Stimulated activated naive CD8-positive, alpha-beta T cell treated with anti-CD3 and anti-CD28 coated beads, Interleukin-15, Interleukin-2, amounts not matched to agents 100 ng/mL and 50 ng/mL, for 24 hours (primary cell): ENCODE measurements at regions not wholly inside any gene's neighbourhood (a gene's known extent, or its start where the extent isn't known, plus 50 kb on each side); places are given as distances from the start of the nearest gene placed in this dataset.

ENCODE experiments used
- H3K27ac Mint-ChIP-seq: one replicate; pipeline ENCODE4 v1.8.0; 2021; ENCODE audit warnings: mild to moderate bottlenecking, mixed read lengths
- H3K27me3 Mint-ChIP-seq: one replicate; pipeline ENCODE4 v1.8.0; 2021; ENCODE audit warnings: mixed read lengths
- H3K36me3 Mint-ChIP-seq: one replicate; pipeline ENCODE4 v1.8.0; 2021; ENCODE audit warnings: low read depth, mixed read lengths
- H3K4me1 Mint-ChIP-seq: one replicate; pipeline ENCODE4 v1.8.0; 2021; ENCODE audit warnings: low read depth, mixed read lengths
- H3K4me3 Mint-ChIP-seq: one replicate; pipeline ENCODE4 v1.8.0; 2021; ENCODE audit warnings: mild to moderate bottlenecking, mixed read lengths
- H3K9me3 Mint-ChIP-seq: one replicate; pipeline ENCODE4 v1.8.0; 2021; ENCODE audit warnings: mixed read lengths

DNA sequence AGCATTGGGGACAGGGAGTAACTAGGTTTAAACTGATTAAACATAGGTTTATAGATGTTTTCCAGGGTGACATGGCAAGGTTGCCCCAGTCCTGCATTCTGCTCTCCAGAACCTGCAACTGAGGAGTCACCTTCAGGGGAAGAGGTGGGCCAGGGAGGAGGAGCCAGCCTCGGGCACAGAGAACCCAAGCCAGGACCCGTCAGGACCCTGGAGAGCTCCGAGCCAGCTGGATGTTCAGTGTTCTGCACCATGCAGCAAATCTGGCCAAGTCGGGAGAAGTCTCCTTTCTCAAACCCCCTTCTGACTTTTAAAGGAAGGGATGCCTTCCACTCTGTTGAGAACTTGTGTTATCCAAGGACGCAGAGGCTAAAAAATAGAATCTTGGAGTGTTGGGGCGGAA, 62.1 kb upstream of the SLC6A11 start:
- Mint-ChIP-seq H3K4me1 (peaks cover 10% of the 10 kb centered on the region), H3K4me3 (no peak overlapping the region), H3K36me3 (no peaks in the 10 kb centered on the region), H3K27ac (no peak overlapping the region), H3K27me3 (peaks cover 32% of the 10 kb centered on the region), H3K9me3 (no peaks in the 10 kb centered on the region)

DNA sequence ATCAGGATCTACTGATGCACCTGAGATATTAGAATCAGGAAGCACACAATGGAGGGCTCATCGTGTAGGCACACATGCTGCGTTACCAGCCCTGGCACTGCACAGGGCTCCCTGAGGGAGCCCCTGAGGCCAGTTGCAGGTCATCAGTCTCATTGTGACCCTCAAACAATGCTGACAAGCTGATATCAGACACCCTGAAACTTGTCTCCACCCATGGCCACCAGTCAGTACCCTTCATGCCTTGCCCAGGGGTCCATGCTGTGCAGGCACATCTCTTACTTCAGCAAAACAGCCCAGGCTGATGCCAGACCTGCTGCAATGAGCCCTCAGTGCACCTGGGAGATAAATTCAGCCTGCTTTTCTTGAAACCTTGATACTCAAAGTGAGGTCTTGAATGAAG, 59.5 kb upstream of the SLC6A11 start:
- Mint-ChIP-seq H3K36me3 (no peaks in the 10 kb centered on the region), H3K27me3 (peaks cover 45% of the 10 kb centered on the region), H3K4me1 (peaks cover 10% of the 10 kb centered on the region), H3K9me3 (no peaks in the 10 kb centered on the region), H3K4me3 (no peak overlapping the region), H3K27ac (no peak overlapping the region)

DNA sequence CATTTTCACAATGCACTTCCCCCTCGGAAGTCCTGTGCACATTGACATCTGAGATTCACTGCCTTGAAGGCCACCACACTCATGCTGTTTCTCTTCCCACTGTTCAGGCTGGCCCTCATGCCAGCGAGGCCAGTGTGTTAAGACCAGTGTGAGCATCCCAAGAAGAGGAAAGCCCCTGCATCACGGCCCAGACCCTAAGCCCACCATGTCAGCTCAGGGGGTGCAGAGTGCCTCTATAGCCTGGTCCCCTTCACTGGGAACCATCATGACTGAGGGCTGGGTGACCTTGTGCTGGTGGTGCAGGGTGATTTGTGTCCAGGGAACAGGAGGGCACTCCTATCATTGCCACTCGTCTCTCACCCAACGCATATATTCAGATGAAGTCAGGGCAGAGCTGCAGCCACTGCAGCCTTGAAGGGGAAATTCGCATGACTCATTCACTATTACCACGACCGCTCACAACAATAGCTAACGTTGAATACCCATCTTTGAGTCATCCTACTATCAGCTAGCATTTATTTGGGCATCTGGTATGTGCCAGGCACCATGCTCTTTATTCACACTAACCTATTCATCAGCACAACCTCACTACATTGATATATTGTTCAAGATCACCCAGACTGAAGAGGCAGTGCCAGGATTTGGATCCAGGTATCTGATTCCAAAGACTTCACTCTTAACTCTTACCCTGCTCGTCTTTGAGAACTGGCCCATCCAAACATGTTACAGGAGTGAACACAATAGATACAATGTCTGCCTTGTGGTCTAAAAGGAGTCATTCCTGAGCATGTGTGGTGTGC, 58.8 kb upstream of the SLC6A11 start:
- Mint-ChIP-seq H3K9me3 (no peaks in the 10 kb centered on the region), H3K27ac (no peak overlapping the region), H3K27me3 (peaks cover 45% of the 10 kb centered on the region), H3K4me1 (peaks cover 10% of the 10 kb centered on the region), H3K36me3 (no peaks in the 10 kb centered on the region), H3K4me3 (no peak overlapping the region)

DNA sequence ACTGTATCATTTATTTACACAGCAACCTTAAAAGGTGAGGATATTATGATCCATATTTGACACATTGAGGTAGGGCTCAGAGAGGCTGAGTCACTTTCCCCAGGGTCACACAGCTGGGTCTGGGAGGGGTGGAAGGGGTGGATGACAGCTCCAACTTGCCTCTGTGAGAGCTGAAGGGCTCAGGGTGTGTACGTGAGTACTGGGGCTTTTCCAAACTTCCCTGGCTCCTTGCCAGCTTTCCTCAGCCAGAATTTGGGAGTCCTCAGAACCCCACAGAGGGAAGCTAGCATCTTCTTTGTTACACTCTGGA, 58.3 kb upstream of the SLC6A11 start:
- no peaks in the 10 kb centered on the region for H3K36me3 Mint-ChIP-seq
- H3K27me3 Mint-ChIP-seq = peaks cover 45% of the 10 kb centered on the region
- H3K27ac Mint-ChIP-seq = no peak overlapping the region
- H3K4me3 Mint-ChIP-seq = no peak overlapping the region
- H3K9me3 Mint-ChIP-seq = no peaks in the 10 kb centered on the region
- peaks cover 10% of the 10 kb centered on the region for H3K4me1 Mint-ChIP-seq

DNA sequence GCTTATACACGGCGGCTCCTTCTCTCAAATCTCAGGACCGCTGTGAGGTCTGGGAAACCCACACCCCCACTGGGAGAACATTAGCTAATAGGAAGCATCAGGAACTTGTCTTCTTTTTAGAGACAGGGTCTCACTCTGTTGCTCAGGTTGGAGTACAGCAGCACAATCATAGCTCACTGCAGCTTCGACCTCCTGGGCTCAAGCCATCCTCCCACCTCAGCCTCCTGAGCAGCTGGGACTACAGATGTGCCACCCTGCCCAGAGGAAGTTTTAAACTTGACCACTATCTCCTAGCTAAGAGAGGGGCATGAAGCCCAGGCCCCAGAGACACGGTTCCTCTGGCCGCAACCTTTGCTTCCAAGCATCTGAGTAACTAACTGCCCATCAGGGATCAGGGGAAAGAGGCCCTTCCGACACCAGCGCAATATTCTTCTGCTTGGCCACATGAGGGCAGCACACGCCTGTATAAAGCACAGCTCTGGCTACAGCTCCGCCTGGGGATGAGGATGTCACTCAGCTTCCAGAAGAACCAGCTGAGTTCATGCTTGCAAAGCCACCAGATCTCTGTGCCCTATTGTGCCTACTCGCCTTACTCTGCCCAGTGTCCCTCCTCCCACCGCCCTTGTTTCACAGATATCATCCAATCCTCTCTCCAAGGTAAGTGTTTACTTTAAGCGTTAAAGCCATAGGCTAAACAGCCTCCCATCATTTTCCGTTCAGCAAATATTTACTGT, 57.6 kb upstream of the SLC6A11 start:
- H3K4me3 Mint-ChIP-seq = no peak overlapping the region
- H3K9me3 Mint-ChIP-seq = no peaks in the 10 kb centered on the region
- H3K27ac Mint-ChIP-seq = no peak overlapping the region
- peaks cover 38% of the 10 kb centered on the region for H3K27me3 Mint-ChIP-seq
- no peaks in the 10 kb centered on the region for H3K36me3 Mint-ChIP-seq
- H3K4me1 Mint-ChIP-seq = peaks cover 10% of the 10 kb centered on the region

DNA sequence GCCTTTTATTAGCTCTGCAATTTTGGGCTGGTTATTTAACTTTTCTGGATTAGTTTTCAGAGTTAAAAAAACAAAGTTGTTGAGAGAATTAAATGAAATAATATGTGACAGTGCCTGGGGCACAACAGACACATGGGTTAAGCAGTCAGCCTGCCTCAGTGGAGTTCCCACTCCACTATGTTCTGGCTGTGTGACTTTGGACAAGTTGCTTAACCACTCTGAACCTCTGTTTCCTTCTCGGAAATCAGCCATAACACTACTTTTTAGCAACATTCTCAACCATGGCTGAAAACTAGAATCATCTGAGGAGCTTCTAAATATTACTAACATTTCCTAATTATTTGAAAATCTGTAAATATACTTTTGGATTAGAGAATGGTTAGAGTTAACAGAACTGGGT, 56.5 kb upstream of the SLC6A11 start:
- H3K27me3 Mint-ChIP-seq = peaks cover 34% of the 10 kb centered on the region
- no peaks in the 10 kb centered on the region for H3K36me3 Mint-ChIP-seq
- H3K27ac Mint-ChIP-seq = no peak overlapping the region
- H3K9me3 Mint-ChIP-seq = no peaks in the 10 kb centered on the region
- H3K4me3 Mint-ChIP-seq = no peak overlapping the region
- H3K4me1 Mint-ChIP-seq = peaks cover 10% of the 10 kb centered on the region

DNA sequence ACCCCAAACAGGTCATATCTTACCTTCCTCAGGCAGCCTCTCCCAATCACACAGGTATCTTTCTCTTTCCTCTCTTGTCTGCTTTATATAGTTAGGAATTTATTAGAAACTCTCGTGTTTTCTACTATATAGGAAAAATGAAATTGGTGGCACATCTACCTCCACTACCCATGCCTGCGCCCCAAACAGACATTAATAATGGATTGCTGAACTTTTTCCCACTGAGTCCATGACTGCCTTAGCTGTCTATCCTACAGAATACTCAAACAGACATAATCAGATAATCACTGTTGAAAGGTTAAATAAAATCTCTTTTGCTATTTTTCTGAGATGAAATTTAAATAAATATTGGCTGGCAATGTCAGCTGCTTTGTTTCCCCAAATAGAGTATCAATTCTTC, 55.8 kb upstream of the SLC6A11 start:
- no peaks in the 10 kb centered on the region for H3K9me3 Mint-ChIP-seq
- H3K27ac Mint-ChIP-seq = no peak overlapping the region
- no peaks in the 10 kb centered on the region for H3K36me3 Mint-ChIP-seq
- H3K27me3 Mint-ChIP-seq = peaks cover 30% of the 10 kb centered on the region
- H3K4me1 Mint-ChIP-seq = peaks cover 10% of the 10 kb centered on the region
- no peak overlapping the region for H3K4me3 Mint-ChIP-seq

DNA sequence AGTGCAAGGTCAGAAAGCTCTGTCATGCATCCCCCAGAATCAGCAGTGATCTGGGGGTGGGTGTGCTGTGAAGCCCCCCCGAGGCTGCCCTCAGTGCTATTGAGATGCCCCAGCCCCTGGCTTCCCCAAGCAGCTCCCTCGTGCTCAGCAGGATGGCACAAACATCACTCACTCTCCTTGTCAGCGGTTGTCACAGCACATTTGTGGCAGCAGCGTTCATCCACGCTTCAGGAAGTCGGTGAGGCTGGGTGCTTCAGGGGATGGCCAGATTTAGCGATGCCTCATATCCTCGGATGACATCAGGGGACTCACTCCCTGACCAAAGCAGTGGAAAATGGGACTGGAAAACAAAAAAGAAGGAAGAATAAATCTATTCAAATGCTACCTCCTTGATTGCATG, 54.4 kb upstream of the SLC6A11 start:
- Mint-ChIP-seq H3K27ac (no peak overlapping the region), H3K4me3 (no peak overlapping the region), H3K9me3 (no peaks in the 10 kb centered on the region), H3K27me3 (peaks cover 30% of the 10 kb centered on the region), H3K36me3 (no peaks in the 10 kb centered on the region), H3K4me1 (peaks cover 10% of the 10 kb centered on the region)

DNA sequence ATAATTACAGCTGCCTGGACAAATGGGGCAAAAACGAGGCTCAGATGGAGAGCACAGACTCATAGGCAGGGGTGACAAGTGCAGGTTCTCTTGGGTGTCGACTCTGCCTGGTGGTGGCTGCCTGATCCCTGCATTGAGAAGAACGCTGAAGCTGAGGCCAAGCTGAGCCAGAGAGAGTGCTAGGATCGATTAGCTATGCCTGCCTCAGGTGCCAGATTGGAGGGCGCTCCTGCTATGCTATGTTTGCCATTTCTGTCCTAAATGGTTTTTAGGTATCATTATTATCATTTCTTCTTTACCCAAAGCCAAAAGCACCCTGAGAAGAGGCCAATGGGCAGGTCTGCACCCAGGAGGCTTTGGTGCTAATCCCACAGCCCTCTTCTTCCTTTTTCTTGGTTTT, 53.9 kb upstream of the SLC6A11 start:
- Mint-ChIP-seq H3K27ac (no peak overlapping the region), H3K4me3 (no peak overlapping the region), H3K4me1 (peaks cover 5% of the 10 kb centered on the region), H3K9me3 (no peaks in the 10 kb centered on the region), H3K36me3 (no peaks in the 10 kb centered on the region), H3K27me3 (peaks cover 30% of the 10 kb centered on the region)

DNA sequence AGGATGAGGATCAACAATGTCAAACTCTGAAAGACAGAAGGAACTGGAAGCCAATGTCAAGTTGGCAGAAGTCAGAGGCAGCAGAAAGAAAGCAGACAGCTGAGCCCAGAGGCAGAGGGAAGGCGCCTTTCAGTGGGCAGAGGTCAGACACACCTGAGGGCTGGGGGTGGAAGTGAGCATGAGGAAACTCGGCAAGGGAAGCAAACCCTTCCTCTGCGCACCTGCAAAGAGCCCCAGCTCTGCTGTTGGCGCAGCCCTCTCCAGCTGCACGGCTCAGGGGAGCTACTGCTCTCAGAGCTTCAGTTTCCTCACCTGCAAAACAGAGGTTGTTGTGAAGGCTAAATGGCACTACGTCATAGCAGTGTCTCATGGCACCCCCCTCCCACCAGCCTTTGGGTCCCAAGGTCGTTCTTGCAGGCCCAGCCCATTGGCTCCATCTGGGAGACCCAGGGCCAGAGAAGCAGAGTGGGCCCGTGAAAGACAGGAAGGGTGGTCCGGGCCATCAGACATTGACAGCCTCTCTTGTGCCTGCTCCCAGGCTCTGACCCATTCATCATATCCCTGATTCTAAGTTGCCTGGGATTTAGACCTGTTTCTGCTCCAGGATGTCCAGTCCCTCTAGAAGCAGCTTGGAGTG, 53.3 kb upstream of the SLC6A11 start:
- H3K4me3 Mint-ChIP-seq = no peak overlapping the region
- no peaks in the 10 kb centered on the region for H3K36me3 Mint-ChIP-seq
- H3K9me3 Mint-ChIP-seq = no peaks in the 10 kb centered on the region
- peaks cover 32% of the 10 kb centered on the region for H3K27me3 Mint-ChIP-seq
- peaks cover under 1% of the 10 kb centered on the region for H3K4me1 Mint-ChIP-seq
- no peak overlapping the region for H3K27ac Mint-ChIP-seq

DNA sequence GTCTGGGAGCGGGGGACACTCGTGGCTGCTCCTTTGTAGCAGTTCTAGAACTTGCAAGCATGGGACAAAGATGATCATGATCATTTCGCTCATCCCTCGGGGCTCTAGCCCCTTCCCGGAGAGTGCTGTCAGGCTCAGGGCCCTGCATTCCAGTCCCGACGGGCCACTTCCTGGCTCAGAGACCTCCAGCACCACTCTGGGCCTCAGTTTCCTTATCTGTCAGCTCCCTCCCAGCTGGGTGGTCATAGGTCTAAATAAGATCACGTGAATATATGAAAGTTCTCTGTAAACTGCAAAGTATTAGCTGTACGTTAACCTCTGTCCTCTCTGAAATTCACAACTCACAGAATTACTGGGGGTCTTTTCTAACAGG, 52.8 kb upstream of the SLC6A11 start:
- Mint-ChIP-seq H3K27me3 (peaks cover 36% of the 10 kb centered on the region), H3K9me3 (no peaks in the 10 kb centered on the region), H3K27ac (no peak overlapping the region), H3K4me3 (no peak overlapping the region), H3K4me1 (no peaks in the 10 kb centered on the region), H3K36me3 (no peaks in the 10 kb centered on the region)

DNA sequence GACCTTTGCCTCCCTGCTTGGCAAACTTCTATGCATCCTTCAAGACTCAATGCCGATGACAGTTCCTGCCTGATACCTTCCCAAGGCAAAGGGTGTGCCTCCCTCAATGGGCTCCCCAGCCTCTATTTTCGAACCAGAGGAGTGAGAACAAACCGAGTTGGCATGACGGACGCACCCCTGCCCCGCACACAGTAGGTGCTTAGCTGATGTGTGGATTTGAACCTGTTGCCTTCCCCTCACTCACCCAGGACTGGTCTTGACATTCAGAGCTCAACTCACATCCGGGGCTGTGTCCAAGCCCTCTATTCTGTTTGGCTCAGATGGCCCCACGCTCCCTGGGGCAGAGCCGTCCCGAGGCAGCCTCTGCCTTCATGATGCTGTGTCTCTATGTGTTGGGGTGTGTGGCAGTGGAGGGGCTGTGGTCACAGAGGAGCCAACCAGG, 52.2 kb upstream of the SLC6A11 start:
- H3K4me1 Mint-ChIP-seq = no peaks in the 10 kb centered on the region
- H3K36me3 Mint-ChIP-seq = no peaks in the 10 kb centered on the region
- H3K27ac Mint-ChIP-seq = no peak overlapping the region
- H3K27me3 Mint-ChIP-seq = peaks cover 32% of the 10 kb centered on the region
- H3K4me3 Mint-ChIP-seq = no peak overlapping the region
- H3K9me3 Mint-ChIP-seq = no peaks in the 10 kb centered on the region

DNA sequence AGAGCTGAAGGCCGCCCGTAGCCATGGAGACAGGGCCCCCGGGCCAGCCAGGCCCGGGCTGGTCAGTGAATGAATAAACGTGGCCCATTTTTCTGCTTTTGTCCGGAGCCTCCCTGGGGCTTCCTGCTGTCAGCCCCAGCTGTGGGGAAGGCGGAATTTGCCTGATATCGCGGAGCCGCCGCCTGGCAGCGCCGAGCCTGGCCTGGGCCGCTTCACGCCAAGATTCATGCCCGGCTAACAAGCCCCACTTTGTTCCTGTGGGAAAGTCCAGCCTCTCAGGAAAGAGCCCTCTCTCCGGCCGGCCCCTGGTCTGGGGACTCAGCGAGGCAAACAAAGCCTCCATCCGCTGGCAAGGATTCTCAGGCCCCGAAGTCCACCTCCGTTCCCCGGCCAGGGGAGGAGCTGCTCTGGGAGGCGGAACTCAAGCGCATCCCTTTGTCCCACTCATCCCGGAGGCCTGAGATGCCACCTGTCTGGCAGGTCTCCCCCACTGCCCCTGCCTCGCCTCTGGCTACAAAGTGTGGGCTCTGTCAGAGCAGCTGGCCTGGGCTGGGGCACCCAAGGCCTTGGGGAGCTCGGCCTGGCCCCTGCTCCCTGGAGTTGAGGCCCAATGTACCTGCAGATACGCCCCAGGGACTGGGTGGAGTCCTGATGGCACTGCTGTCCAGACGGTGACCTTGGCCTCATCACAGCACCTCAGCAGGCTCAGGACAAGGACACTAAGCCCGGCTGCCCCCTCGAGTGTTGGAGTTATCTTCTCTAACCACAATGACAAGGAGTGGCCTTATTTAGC, 51.6 kb upstream of the SLC6A11 start:
- Mint-ChIP-seq H3K27ac (no peak overlapping the region), H3K4me3 (no peak overlapping the region), H3K27me3 (peaks cover 28% of the 10 kb centered on the region), H3K36me3 (no peaks in the 10 kb centered on the region), H3K4me1 (no peaks in the 10 kb centered on the region), H3K9me3 (no peaks in the 10 kb centered on the region)

DNA sequence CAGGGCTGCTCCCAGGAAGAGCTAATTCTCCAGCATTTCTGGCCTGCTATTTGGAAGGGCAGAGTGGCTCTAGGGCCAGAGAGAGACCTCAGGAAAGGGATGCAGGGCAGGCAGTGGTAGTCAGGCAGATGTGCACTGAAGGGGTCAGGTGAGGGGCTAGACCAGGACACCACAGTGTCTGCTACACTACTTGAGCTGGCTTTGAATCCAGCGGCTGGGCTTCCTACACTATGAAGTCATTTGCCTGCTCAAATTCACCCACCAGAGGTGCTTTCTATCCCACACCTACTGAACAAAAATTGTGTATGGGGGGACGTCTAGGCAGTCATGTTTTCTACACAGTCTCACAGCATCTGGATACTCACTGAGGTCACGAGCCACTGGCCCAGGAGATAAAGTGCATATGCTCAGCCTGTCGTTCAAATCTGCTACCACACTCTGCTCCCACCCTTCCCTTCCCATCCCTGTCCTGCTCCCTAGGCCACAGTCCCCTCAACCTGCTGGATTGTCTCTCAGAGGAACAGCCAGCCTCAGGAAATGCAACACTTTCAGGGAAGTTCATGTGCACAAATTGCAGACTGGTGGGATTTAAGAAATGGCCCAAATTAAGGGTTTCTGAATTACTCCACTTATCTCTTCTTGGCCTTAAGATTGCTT, 49.9 kb upstream of the SLC6A11 start:
- H3K27ac Mint-ChIP-seq = no peak overlapping the region
- H3K27me3 Mint-ChIP-seq = peaks cover 24% of the 10 kb centered on the region
- H3K36me3 Mint-ChIP-seq = no peaks in the 10 kb centered on the region
- H3K9me3 Mint-ChIP-seq = no peaks in the 10 kb centered on the region
- no peak overlapping the region for H3K4me3 Mint-ChIP-seq
- no peaks in the 10 kb centered on the region for H3K4me1 Mint-ChIP-seq
